Neural progenitor cell (in vitro differentiated cells): ENCODE measurements at regions not wholly inside any gene's neighbourhood (a gene's known extent, or its start where the extent isn't known, plus 50 kb on each side); places are given as distances from the start of the nearest gene placed in this dataset.

ENCODE experiments used
- EZH2 ChIP-seq: fragments of 200-600 bp; sonication (generic); IDR thresholded peaks from 2 replicates; pipeline ENCODE4 v1.6.1; 2017; ENCODE audit warnings: antibody characterized with exemption, mild to moderate bottlenecking, moderate library complexity
- EZH2phosphoT487 ChIP-seq: fragments of 200-600 bp; sonication (generic); IDR thresholded peaks from 2 replicates; pipeline ENCODE4 v1.6.1; 2017; ENCODE audit warnings: antibody characterized with exemption
- TF ChIP-seq, protein P1 (sequence below): fragments of 200-600 bp; sonication (generic); IDR thresholded peaks from 2 replicates; pipeline ENCODE4 v1.5.1; 2017; ENCODE audit warnings: antibody characterized with exemption, mild to moderate bottlenecking

DNA sequence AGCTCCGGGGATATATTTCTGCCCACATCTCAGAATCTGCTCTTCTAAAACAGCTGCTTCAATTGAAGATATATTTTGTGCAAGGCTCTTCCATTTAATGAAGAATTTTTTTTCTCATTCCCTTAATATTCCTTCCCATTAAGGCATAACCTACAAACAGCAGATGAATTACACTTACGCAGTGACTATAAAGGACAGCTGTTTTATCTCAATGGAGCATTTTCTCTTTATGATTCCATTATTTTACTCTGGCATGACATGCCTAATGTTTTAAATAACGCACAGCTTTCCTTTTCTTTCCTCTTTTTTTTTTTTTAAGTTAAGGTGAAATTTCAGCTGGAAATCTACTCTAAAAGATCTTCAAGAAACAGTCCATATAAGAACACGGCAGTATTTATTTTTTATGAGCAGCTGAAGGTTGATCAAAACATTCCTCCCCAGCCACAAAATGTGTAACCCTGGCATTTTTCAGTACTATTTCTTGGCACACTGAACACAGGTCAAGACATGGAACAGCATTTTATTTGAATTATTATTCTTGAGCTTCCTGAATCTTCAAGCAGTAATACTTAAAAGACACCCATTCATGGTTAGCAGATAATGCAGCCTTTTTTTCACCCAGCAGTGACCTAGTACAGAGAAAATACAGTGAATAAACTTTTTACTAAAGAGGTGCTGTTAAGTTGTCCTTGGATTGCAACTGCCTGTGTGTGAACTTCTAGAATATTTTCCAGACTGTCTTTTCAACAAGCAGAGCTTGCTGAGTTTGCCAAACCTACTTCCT lies 118.1 kb upstream of the FOXN3 start:
- TF ChIP-seq, protein P1, sequence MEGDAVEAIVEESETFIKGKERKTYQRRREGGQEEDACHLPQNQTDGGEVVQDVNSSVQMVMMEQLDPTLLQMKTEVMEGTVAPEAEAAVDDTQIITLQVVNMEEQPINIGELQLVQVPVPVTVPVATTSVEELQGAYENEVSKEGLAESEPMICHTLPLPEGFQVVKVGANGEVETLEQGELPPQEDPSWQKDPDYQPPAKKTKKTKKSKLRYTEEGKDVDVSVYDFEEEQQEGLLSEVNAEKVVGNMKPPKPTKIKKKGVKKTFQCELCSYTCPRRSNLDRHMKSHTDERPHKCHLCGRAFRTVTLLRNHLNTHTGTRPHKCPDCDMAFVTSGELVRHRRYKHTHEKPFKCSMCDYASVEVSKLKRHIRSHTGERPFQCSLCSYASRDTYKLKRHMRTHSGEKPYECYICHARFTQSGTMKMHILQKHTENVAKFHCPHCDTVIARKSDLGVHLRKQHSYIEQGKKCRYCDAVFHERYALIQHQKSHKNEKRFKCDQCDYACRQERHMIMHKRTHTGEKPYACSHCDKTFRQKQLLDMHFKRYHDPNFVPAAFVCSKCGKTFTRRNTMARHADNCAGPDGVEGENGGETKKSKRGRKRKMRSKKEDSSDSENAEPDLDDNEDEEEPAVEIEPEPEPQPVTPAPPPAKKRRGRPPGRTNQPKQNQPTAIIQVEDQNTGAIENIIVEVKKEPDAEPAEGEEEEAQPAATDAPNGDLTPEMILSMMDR = no peak
- no peak for TF ChIP-seq EZH2
- TF ChIP-seq EZH2phosphoT487 = no peak
